Neural progenitor cell (in vitro differentiated cells): ENCODE measurements at regions not wholly inside any gene's neighbourhood (a gene's known extent, or its start where the extent isn't known, plus 50 kb on each side); places are given as distances from the start of the nearest gene placed in this dataset.

Source experiments
- CTCF ChIP-seq: fragments of 200-600 bp; sonication (generic); IDR thresholded peaks from 2 replicates; pipeline ENCODE4 v1.5.1; 2017; ENCODE audit warnings: antibody characterized with exemption, mild to moderate bottlenecking
- EZH2 ChIP-seq: fragments of 200-600 bp; sonication (generic); IDR thresholded peaks from 2 replicates; pipeline ENCODE4 v1.6.1; 2017; ENCODE audit warnings: antibody characterized with exemption, mild to moderate bottlenecking, moderate library complexity
- EZH2phosphoT487 ChIP-seq: fragments of 200-600 bp; sonication (generic); IDR thresholded peaks from 2 replicates; pipeline ENCODE4 v1.6.1; 2017; ENCODE audit warnings: antibody characterized with exemption

GRCh38 chr21:35268261-35268660, 219.2 kb upstream of the RUNX1 start:
- TF ChIP-seq CTCF (no peak), EZH2 (no peak), EZH2phosphoT487 (no peak)
